Left ventricle myocardium inferior (tissue), 1 donor: ENCODE measurements at regions not wholly inside any gene's neighbourhood (a gene's known extent, or its start where the extent isn't known, plus 50 kb on each side); places are given as distances from the start of the nearest gene placed in this dataset.
A peak's percentile ranks its signal among the peaks of the same experiment; 100 is the strongest.

ENCODE experiments used
- DNase-seq: peaks from one replicate; pipeline ENCODE4 v3.0.0-alpha.2; 2020
- H3K27ac ChIP-seq: fragments of 200-600 bp; replicated peaks from 2 replicates; pipeline ENCODE4 v1.8.0; 2021
- H3K27me3 ChIP-seq: fragments of 200-600 bp; 2 replicates; pipeline ENCODE4 v1.8.0; 2021; ENCODE audit warnings: low read depth
- H3K36me3 ChIP-seq: fragments of 200-600 bp; 2 replicates; pipeline ENCODE4 v1.8.0; 2021
- H3K4me1 ChIP-seq: fragments of 200-600 bp; 2 replicates; pipeline ENCODE4 v1.8.0; 2021
- H3K4me3 ChIP-seq: fragments of 200-600 bp; 2 replicates; pipeline ENCODE4 v1.8.0; 2021; ENCODE audit warnings: mild to moderate bottlenecking, moderate library complexity
- H3K9me3 ChIP-seq: fragments of 200-600 bp; replicated peaks from 2 replicates; pipeline ENCODE4 v1.8.0; 2021
- intact Hi-C: fragments of 100-400 bp; cut with micrococcal nuclease; formaldehyde crosslinking; loops from one replicate; pipeline ENCODE4 v1.11.0; 2022
- TF ChIP-seq, protein P1 (sequence below): fragments of 200-600 bp; IDR thresholded peaks from 2 replicates; pipeline ENCODE4 v1.8.0; 2021; ENCODE audit warnings: antibody characterized with exemption, mild to moderate bottlenecking, borderline replicate concordance
- donor health status: DM: no; HTN: yes; CAD: no; lungs with severe emphysema.

DNA sequence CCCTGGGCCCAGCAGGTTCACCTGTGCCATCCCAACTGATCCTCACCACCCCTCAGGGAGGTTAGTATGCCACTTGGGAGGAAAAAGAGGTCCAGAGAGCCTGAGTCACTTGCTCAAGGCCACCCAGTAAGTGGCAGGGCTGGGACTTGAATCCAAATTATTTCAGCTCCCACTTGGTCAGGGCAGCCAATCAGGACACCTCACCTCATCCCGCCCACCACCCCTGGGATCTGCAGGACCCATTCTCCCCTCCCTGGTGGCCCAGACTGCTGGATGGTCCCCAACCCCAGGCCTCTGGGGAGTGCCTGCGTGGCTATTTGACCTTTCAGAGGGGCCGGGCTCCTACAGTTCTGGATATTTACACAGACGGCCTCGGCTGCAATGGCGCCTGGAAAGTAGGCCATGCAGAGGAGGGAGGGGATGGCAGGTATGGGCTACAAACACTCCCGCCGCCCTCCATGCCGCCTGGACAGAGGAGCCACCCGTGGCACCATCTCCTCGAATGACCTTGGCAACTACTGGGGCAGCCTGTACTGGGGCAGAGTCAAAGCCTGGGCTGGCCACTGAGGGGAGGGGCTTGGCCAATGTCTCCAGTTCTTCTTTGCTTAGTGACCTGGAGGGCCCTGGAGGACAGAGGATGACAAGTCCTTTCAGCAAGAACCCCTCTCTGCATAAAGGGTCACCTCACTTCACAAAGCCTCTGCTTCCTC lies 153.6 kb upstream of the LINGO1 start:
- Histone ChIP-seq H3K36me3 (no peaks in the 10 kb centered on the region), H3K4me3 (no peak overlapping the region), H3K9me3 (no peaks in the 10 kb centered on the region), H3K27me3 (peaks cover 65% of the 10 kb centered on the region), H3K27ac (no peak overlapping the region), H3K4me1 (no peaks in the 10 kb centered on the region)
- intact Hi-C loops, result no loop called here
- TF ChIP-seq, protein P1, sequence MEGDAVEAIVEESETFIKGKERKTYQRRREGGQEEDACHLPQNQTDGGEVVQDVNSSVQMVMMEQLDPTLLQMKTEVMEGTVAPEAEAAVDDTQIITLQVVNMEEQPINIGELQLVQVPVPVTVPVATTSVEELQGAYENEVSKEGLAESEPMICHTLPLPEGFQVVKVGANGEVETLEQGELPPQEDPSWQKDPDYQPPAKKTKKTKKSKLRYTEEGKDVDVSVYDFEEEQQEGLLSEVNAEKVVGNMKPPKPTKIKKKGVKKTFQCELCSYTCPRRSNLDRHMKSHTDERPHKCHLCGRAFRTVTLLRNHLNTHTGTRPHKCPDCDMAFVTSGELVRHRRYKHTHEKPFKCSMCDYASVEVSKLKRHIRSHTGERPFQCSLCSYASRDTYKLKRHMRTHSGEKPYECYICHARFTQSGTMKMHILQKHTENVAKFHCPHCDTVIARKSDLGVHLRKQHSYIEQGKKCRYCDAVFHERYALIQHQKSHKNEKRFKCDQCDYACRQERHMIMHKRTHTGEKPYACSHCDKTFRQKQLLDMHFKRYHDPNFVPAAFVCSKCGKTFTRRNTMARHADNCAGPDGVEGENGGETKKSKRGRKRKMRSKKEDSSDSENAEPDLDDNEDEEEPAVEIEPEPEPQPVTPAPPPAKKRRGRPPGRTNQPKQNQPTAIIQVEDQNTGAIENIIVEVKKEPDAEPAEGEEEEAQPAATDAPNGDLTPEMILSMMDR, result no peak
- DNase-seq, result no peak

DNA sequence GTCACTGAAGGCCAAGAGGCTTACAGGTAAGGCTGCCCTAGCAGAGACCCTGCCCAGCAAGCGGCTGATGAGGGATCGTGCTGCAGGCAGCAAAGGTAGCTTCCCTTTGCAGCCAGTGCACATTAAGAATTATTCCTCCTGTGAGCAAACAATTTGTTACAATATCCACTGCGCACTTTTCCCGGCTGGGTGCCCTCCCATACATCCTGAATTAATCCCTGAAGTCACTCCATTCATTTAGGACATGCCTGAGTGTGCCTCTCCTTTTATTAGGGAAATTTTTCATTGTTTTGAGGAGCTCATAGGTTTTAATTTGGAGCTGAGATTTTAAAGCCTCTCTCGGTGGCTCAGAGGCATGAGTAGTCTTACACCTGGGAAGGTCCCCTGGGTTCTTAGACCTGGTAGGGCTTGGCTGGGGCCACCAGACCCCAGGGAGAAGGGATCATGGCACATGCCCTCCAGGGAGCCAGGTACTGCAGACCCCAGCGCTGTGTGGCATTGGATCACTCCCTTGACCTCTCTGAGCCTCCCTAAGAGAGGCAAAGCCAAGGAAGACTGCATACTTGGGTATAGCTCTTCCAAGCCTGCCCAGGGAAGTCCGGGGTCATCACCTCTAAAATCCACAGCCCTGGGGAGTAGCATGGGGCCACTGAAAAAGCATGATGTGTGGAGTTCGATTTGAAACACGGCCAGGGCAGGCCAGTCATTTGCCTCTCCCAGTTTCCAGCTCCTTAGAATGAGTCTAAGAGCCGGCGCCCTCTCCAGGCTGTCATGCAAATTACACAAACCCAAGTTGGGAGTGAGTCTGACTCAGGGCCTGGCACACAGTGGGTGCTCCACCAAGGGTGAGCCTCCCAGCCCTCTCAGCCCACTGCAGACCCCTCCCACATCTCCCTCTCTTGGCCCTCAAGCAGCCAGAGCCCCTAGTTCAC lies 151.9 kb upstream of the LINGO1 start:
- TF ChIP-seq, protein P1, result peak; percentile 37
- no peak overlapping the region for H3K27ac ChIP-seq
- no peak for DNase-seq
- H3K4me1 ChIP-seq, result no peaks in the 10 kb centered on the region
- peaks cover 14% of the 10 kb centered on the region for H3K9me3 ChIP-seq
- intact Hi-C loops, result no loop called here
- H3K4me3 ChIP-seq, result no peak overlapping the region
- H3K36me3 ChIP-seq, result no peaks in the 10 kb centered on the region
- H3K27me3 ChIP-seq, result peaks cover 48% of the 10 kb centered on the region

DNA sequence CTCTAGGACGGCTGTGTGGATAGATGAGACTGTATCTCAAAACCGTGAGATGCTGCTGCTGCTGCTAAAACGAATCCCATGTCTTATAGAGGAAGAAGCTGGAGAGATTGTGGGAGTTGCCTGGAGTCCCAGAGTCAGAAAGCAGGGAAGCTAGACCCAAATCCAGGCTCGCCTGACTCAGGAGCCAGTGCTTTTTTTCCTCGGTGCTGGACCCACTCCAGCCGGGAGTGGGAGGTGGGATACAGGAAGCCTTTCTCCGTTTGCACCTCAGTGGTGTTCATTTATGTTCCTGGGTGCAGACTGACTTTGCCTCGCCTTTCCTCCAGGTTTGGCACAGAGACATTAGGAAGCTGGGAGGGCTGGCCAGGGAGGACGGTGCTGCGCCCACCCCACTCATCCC lies 150.9 kb upstream of the LINGO1 start:
- H3K36me3 ChIP-seq, result no peaks in the 10 kb centered on the region
- H3K4me1 ChIP-seq, result no peaks in the 10 kb centered on the region
- no peak overlapping the region for H3K4me3 ChIP-seq
- TF ChIP-seq, protein P1, result no peak
- no peak overlapping the region for H3K27ac ChIP-seq
- peaks cover 40% of the 10 kb centered on the region for H3K27me3 ChIP-seq
- DNase-seq, result no peak
- intact Hi-C loops, result no loop called here
- peaks cover 14% of the 10 kb centered on the region for H3K9me3 ChIP-seq

DNA sequence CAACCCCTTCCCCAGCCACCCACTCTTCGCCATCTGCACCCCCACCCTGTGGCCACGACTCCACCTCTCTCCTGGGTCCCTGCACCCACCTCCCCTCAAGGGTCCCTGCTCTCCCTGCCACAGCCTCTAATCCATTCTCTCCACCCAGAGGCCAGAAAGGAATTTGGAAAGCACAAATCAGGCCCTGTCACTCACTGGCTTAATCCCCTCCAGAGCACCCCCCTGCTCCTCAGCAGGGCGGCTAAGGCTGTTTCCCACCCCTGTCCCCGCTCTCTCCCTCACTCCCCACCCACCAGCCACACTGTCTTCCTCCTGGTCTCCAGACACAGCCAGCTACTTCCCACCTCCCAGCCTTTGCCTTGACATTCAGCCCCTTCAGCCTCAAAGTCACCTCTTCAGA lies 150.0 kb upstream of the LINGO1 start:
- intact Hi-C loops, result no loop called here
- DNase-seq, result no peak
- TF ChIP-seq, protein P1, result no peak
- Histone ChIP-seq H3K4me3 (no peak overlapping the region), H3K36me3 (no peaks in the 10 kb centered on the region), H3K4me1 (no peaks in the 10 kb centered on the region), H3K27ac (no peak overlapping the region), H3K9me3 (peaks cover 14% of the 10 kb centered on the region), H3K27me3 (peaks cover 30% of the 10 kb centered on the region)

DNA sequence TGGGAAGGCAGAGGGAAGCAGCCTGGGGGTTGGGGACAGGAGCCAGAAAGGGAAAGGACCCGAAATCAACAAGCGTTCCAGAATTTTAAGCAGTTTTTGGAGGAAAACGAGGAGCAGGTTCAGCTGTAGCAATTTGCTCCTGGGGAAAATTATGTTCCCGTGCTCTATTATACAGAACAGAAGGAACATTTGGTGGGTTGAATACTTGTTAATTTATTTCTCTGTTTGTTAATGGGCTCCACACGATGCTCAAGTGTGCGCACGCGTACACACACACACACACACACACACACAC lies 149.2 kb upstream of the LINGO1 start:
- peaks cover 14% of the 10 kb centered on the region for H3K9me3 ChIP-seq
- no peak for DNase-seq
- no peaks in the 10 kb centered on the region for H3K36me3 ChIP-seq
- no peak overlapping the region for H3K4me3 ChIP-seq
- intact Hi-C loops, result no loop called here
- TF ChIP-seq, protein P1, result no peak
- H3K4me1 ChIP-seq, result no peaks in the 10 kb centered on the region
- H3K27me3 ChIP-seq, result peaks cover 24% of the 10 kb centered on the region
- H3K27ac ChIP-seq, result no peak overlapping the region
